ENCODE measurements at regions not wholly inside any gene's neighbourhood (a gene's known extent, or its start where the extent isn't known, plus 50 kb on each side); places are given as distances from the start of the nearest gene placed in this dataset.

- no peak for DNase-seq
Measured at GRCh38 chr11:69977951-69978350, 100.2 kb upstream of the ANO1 start.

DNA sequence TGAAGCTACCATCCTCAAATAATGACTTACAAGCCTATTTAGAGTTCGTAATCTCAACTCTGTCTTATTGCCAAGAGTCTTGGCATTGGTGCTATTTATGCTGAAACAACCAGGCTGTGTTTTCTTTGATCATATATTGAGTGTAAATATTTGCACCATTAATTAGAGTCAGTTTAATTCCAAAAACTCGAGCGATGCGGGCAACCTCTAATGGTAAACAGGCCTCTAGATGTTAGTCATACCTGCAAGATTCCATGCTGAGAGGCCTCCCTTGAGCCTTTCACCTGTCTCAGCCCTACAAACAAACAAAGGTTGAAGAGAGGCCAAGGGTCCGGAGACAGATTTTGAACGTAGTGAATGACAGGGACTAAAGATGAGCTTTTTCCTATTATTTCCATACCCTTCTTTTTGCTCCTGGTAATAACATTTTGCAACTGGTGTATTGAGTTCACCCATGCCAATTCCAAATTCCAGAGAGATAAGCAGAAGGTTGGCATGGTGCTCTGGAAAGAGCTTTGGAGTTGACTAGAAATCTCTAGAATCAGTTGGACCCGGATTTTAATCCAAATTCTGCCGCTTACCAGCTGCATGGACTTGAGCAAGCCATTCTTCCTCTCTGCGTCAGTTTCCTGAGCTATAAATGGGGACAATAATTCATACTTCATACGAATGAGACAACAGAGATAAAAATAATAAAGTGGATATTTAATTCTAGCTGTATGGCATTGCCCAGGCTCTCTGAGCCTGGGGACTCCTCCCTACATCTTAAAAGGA, 99.1 kb upstream of the ANO1 start:
- no peak for DNase-seq

GRCh38 chr11:69979632-69980031, 98.5 kb upstream of the ANO1 start:
- no peak for DNase-seq

- DNase-seq: no peak
Measured at GRCh38 chr11:69981119-69981784, 96.9 kb upstream of the ANO1 start.

- no peak for DNase-seq
Measured at GRCh38 chr11:69982690-69983570, 95.2 kb upstream of the ANO1 start.

GRCh38 chr11:69983571-69983877, 94.6 kb upstream of the ANO1 start:
- DNase-seq: no peak

GRCh38 chr11:69983897-69984438, 94.1 kb upstream of the ANO1 start:
- no peak for DNase-seq

GRCh38 chr11:69984457-69985261, 93.5 kb upstream of the ANO1 start:
- no peak for DNase-seq

DNA sequence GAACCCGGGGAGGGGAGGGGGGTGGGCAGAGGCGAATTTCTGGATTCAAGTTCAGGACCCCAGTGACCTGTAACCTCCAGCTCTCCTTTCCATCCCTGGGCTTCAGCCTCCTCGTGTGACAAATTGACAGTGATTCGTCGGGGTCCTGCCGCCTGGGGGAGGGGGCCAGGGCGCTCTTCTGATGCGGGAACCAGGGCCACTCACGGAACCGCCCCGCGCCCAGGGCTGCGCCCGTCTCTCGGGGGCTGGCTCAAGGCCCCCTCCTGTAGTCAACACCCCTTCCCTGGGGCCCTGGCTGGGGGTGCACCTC, 92.8 kb upstream of the ANO1 start:
- DNase-seq: no peak

- no peak for DNase-seq
Measured at GRCh38 chr11:69985641-69986439, 92.3 kb upstream of the ANO1 start.

DNA sequence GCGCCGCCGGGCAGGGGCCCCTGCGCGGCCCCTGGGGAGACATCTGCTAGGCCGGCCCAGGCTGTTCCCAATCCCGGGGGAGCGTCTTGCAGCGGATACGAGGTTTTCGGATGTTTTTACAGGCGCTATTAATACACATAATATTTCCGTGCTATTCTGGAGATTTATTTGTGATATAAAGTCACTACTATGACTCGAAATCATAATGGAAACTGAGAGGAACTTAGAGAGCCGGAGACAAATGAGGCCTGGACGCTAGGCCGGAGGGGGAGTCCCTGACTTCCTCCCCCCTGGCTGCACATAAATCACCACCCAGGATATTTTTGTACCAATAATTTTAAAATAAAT, 91.7 kb upstream of the ANO1 start:
- no peak for DNase-seq

DNA sequence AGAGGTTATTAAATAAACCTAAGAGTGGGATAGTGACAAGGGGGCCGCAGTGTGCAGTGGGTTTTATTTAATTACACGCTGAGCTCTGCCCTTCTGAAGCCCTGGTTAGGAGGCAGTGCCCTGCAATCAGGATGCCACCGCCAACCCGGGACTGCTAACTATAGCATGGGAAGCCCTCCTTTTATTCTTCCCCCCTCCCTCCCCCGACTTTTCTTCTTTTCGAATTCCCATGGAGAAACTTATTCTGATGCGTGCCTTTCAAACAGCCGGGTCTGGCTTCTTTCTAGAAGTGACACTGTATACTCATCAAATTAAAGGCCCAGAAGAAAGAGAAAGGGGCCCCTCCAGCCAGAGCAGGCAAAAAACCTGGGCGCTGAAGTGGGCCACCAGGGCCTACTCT, 91.3 kb upstream of the ANO1 start:
- no peak for DNase-seq

GRCh38 chr11:69992026-69992425, 86.1 kb upstream of the ANO1 start:
- no peak for DNase-seq

DNA sequence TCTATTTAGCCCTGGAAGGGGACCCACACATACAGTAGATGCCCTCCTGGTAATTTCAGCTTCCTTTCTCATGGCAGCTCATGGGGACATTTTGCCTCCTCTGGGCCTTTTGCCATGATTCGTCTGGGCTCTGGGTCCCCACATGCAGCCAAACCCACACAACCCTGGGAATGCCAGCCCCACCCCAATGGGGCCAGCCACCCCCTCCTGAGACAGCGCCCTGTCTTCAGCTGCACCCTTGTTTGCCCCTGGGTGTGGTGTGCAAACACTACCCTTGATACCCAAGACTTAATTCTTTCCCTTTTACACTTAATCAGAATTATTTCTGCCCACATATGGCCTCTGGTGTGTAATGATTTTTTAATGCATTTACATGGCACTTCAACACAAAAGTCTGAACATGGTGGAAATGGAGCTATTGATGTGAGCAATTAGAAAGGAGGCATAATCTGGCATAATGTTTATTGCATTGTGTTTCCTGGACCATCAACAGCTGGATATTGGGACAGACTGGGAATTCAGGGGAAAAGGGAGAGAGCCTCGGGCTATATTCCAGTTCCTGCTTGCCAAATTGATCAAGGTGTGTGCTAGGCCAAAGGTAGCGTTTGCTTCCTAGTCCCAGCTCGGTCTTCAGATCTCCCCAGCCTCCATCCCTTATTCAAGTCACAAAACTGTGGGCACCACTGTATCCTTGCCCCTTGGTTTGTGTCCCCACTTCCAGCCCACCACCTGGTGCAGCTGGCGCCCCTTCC, 85.0 kb upstream of the ANO1 start:
- no peak for DNase-seq

GRCh38 chr11:69994810-69995209, 83.3 kb upstream of the ANO1 start:
- DNase-seq: no peak

- no peak for DNase-seq
Measured at GRCh38 chr11:69995697-69996096, 82.4 kb upstream of the ANO1 start.

- DNase-seq: no peak
Measured at GRCh38 chr11:69996451-69996850, 81.7 kb upstream of the ANO1 start.

DNA sequence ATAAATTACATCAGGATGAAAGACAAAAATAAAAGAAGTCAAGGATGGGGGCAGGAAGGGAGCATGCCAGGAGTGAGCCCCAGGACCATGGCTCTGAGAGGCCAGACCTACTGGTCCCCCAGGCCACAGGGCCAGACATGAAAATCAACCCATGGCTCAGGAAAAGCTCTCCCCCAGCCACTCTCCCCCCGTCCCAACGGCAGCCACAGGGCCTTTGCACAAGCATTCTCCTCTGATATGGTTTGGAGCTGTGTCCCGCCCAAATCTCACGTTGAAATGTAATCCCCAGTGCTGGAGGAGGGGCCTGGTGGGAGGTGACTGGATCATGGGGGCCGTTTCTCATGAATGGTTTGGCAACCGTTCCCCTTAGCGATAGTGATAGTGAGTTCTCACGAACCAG, 80.8 kb upstream of the ANO1 start:
- DNase-seq: no peak

DNA sequence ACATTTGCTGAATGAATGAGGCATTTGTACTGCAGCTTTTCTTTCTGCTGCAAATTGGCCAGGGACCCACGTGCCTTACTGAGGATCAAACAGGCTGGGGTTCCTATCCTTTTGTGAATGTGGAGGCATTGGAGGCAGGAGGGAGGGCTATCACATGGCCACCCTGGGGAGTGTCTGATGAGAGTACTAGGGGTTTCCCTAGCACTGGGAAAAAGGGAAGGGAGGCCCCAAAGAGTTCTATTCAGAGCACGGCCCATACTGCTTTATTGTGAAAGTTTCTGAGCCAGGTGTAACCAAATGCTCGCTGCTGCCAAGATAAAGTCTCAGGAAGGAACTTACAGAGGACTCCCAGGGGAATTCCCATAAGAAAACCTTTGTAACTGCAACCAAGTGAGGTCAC, 78.4 kb upstream of the ANO1 start:
- no peak for DNase-seq

DNA sequence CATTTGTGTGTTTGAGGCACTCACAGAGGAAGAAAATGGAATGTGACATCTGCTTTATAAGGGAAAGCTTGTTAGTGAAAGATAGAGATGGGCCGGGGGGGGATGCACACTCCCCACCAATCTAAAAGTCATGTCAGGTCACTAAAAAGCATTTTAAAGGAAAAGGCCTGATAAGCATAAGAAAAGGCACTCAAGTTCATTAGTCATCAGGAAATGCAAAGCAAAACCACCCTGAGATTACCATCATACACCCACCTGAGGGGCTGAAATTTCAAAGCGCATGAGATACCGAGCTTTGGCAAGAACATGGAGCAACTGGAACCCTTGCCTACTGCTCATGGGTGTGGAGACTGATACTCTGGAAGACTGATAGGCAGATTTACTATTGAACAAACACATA, 77.9 kb upstream of the ANO1 start:
- no peak for DNase-seq

DNA sequence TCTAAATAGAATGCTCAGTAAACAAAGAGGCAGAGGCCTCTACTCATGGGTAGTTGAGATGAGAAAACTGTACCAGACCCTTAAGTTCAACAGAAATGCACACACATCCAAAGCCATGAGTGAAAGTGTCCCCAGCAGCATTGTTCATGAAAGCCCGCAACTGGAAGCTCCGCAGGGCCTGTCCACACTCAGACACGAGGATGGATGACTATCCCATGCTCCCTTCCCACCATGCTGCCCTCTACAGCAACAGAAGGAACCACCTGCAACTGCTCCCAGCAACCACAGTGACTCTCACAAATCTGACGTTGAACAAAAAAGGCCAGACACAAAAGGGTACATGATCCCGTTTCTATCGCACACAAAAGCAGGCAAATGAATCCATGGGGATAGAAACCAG, 76.9 kb upstream of the ANO1 start:
- DNase-seq: no peak

All from activated CD4-positive, alpha-beta T cell treated with anti-CD3 and anti-CD28 coated beads, Interleukin-2, amount 50 U/mL, for 48 hours (primary cell).